M059J (cell line): ENCODE measurements at regions not wholly inside any gene's neighbourhood (a gene's known extent, or its start where the extent isn't known, plus 50 kb on each side); places are given as distances from the start of the nearest gene placed in this dataset.
"Not testable (repeated sequence)": the region's sequence is repeated elsewhere in the genome, so short reads cannot be mapped to it uniquely, and the experiment has no call there.

Source experiments
- DNase-seq: peaks from one replicate; pipeline ENCODE4 v3.0.0-alpha.2; 2012; ENCODE audit warnings: low read depth

- DNase-seq: no peak
These were observed 112.1 kb downstream of the CENPF start for GRCh38 chr1:214715126-214715525.

- no peak for DNase-seq
These were observed 114.4 kb downstream of the CENPF start for GRCh38 chr1:214717351-214717750.

DNA sequence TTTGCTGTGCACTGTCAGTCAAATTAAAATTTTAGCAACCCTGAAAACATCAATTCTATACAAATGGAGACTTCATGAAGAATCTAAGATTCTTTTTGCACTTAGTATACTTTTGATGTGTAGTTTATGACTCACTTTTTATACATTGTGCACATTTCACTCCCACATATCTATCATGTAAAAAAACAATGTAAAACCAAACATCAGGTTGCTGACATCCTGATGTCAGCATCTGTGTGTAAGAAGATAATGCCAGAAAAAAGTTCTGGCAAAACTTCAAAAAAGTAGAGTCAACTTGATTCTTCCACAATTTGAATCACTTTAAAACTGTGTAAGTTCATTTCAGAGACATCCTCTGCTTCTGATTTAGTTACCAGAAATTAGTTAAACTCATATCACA is 115.7 kb downstream of the CENPF start:
- no peak for DNase-seq

GRCh38 chr1:214719207-214719606 is 116.2 kb downstream of the CENPF start:
- DNase-seq: no peak

- no peak for DNase-seq
These were observed 117.6 kb downstream of the CENPF start for GRCh38 chr1:214720561-214720960.

- peak; percentile 8 for DNase-seq
These were observed 124.3 kb downstream of the CENPF start for GRCh38 chr1:214727274-214727673.

DNA sequence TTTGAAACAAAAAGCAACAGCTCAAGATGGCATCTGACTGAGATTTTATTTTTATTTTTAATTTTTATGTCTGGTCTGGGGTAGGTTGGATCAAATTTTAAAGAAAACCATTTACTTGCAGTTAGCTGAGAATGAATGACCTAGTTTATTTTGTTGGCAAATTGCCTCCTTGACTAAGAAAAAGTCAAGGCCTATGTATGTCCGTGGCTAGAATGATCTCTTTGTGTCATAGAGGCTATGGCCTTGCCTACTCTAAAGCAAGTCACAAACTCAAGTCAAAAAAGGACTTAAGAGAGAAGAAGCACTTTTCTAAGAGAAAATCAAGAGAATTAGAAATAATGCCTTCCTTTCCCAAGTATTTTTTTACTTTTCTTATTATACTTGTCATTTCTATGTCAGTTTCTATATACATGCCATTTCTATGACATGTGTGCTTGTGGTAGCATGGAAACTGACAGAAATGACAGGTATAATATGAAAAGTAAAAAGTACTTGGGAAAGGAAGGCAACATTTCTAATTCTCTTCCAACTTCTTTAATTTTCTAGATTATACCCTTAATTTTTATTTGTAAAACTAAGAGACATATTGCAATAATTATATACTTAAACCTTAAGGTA is 136.7 kb downstream of the CENPF start:
- no peak for DNase-seq

- DNase-seq: no peak
These were observed 137.5 kb downstream of the CENPF start for GRCh38 chr1:214740471-214740870.

DNA sequence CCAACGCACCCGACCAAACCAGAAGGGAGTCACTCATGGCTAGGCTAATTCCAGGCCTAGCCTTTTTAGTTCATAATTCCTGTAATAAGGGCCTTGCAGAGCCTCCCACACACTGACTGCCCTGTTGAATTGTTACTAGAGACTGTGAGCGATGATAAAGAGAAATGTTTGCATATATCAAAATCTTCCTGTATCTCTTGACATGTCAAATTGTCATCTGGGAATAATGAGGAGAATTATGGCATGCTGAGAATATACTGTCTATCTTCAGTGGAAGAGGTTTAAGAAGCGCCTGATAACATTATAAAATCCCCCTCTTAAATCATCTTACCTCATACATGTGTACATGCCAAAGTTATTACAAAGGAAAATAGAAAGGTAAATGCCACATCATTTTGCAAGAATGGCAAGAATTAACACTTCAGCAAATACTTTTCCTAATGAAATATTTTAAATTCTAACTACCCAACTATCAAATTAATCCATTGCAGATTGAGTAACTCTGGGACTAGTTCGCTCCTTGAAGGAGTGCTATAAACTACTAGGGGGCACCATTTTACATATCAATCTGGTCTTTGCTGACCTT is 144.1 kb downstream of the CENPF start:
- peak; percentile 6 for DNase-seq

GRCh38 chr1:214753236-214753852 is 150.3 kb downstream of the CENPF start:
- no peak for DNase-seq

- DNase-seq: no peak
These were observed 158.0 kb downstream of the CENPF start for GRCh38 chr1:214761030-214761429.

DNA sequence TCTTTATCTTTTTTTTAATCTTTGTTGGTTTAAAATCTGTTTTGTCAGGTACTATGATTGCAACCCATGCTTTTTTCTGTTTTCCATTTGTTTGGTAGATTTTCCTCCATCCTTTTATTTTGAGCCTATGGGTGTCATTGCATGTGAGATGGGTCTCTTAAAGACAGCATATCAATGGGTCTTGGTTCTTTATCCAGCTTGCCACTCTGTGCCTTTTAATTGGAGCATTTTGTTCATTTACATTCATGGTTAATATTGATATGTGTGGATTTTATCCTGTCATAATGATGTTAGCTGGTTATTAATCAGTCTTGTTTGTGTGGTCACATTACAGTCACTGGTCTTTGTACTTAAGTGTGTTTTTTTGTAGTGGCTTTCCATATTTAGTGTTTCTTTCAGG is 159.9 kb downstream of the CENPF start:
- DNase-seq: no peak

- no peak for DNase-seq
These were observed 161.5 kb downstream of the CENPF start for GRCh38 chr1:214764502-214764901.

DNA sequence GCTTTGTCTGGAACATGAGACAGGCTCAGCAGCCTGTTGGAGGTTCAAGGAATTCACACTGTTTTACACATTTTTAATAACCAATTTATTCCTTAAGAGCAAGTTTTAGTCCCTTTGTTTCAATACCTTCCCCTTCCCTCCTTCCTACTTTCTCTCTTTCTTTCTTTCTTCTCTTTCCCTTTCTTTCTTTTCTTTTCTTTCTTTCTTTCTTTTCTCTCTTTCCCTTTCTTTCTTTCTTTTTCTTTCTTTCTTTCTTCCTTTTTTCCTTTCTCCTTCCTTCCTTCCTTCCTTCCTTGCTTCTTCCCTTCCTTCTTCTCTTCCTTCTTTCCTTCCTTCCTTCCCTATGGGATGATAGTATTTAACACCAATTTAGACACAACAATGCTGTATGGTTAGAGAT is 164.2 kb downstream of the CENPF start:
- no peak for DNase-seq

DNA sequence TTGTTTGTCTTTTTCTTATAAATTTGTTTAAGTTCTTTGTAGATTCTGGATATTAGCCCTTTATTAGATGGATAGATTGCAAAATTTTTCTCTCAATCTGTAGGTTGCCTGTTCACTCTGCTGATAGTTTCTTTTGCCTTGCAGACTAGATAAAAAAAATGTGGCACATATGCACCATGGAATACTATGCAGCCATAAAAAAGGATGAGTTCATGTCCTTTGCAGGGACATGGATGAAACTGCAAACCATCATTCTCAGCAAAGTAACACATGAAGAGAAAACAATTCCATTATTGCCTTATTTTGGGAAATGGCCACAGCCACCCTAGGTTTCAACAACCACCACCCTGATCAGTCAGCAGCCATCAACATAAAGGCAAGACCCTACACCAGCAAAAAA is 166.7 kb downstream of the CENPF start:
- DNase-seq: not testable (repeated sequence)

- no peak for DNase-seq
These were observed 174.4 kb downstream of the CENPF start for GRCh38 chr1:214777364-214777763.

DNA sequence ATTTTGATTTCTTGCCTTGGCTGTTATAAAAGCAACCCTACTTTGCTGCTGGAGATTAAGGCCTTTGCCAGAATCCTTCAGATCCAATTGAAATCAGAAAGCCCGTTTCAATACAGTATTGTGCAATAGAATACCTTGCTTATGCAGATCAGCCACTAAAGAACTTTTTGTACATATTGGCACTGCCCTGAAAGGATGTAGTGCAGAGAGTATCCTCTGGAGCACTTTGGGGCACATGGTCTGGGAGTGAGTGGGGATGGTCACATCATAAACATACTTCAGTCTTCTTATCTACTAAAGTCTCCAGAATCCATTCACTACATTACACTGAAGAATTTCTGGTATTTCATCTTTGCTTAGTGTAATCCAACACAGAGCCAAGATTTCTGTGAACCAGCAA is 189.0 kb downstream of the CENPF start:
- DNase-seq: no peak

- DNase-seq: no peak
These were observed 189.7 kb downstream of the CENPF start for GRCh38 chr1:214792527-214793186.

DNA sequence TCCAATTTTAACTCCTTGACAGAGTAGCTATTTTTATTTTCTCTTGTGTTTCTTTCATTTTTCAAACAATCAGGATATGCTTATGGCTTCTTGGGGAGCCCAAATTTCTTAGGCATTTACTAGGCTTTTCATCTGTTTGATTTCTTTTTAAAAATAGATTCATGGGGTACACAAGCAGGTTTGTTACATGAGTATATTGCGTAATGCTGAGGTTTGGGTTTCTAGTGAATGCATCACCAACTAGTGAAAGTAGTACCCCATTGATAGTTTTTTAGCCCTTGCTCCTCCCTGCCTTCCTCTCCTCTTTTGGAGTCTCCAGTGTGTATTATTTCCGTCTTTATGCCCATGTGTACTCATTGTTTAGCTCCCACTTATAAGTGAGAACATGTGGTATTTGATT is 190.7 kb downstream of the CENPF start:
- DNase-seq: no peak

DNA sequence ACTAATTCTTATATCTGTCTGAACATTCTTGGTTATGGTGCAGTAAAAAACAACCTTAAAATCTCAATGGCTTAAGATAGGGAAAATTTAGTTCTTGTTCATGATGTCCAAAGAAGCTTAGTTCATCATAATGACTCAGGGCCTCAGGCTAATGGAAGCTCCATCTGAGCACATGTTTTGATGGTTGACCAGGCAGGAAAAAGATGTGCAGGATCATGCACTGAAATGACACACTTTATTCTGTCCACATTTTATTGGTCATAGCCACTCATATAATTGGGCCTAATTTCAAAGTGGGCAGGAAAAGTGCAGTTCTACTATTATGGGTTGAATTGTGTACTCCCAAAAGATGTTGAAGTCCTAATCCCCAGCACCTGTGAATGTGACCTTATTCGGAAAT is 198.2 kb downstream of the CENPF start:
- DNase-seq: peak; percentile 46

GRCh38 chr1:214808845-214809460 is 206.0 kb downstream of the CENPF start:
- DNase-seq: peak; percentile 62

DNA sequence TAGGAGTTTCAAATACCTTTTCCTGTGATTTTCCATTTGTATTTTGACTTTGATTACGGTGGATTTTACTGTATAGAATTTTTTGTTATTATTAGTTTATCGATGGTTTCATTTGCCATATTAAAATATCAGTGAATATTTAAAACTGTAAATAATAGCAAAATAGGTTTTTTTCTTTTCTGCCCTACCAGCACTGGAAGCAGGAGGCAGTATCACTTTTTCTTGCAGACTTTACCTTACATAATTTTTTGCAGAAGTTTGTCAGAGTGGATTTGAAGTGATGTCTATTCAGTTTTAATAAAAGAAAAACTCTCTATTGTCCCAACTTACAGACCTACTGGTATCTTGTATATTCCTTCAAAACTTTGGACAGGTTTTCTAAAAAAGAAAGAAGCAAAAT is 213.6 kb downstream of the CENPF start:
- DNase-seq: no peak
